HG02938 (cell line): ENCODE measurements at regions not wholly inside any gene's neighbourhood (a gene's known extent, or its start where the extent isn't known, plus 50 kb on each side); places are given as distances from the start of the nearest gene placed in this dataset.
"Not testable (repeated sequence)": the region's sequence is repeated elsewhere in the genome, so short reads cannot be mapped to it uniquely, and the experiment has no call there.

Experiments used
- ATAC-seq: cut with Tn5 transposase; IDR thresholded peaks from one replicate; pipeline ENCODE4 v1.9.1; 2021; ENCODE audit warnings: mild to moderate bottlenecking, moderate library complexity; ENCODE audit not compliant: unreplicated experiment

DNA sequence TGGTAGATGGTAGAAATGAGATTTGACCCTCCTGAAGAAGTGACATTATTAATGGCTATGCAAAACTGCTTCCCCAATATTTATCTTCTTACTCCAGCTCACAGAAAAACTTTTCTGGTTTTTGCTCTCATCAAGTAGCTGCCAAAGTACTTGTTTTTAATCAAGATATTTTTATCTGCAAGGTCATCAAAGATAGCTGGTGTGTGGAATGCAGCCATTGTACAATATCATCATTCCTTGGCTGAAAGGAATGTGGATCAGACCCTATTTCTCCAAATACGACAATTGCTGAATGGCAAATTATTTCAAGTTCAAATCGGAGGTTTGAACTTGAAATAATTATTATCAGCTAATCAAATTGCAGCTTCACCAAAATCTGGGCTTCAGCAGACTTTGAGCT, 126.9 kb upstream of the SLC7A14 start:
- no peak for ATAC-seq

DNA sequence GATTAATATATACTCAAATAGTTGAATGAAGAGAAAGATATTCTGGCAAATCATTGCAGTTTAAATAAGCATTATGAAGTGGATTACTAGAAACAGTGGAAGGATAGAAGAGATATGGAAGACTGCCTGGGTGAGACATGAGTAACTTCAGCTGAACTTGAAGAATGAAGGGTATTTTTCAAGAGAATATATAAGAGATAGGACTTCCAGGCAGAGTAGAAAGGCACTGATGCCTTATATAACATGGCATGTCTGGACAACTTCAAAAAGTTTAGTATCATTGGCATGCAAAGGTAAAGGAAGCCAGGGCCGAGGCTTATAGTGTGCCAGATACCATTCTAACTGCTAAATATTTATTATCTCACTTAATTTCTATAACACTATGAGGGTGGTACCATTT, 126.5 kb upstream of the SLC7A14 start:
- no peak for ATAC-seq

DNA sequence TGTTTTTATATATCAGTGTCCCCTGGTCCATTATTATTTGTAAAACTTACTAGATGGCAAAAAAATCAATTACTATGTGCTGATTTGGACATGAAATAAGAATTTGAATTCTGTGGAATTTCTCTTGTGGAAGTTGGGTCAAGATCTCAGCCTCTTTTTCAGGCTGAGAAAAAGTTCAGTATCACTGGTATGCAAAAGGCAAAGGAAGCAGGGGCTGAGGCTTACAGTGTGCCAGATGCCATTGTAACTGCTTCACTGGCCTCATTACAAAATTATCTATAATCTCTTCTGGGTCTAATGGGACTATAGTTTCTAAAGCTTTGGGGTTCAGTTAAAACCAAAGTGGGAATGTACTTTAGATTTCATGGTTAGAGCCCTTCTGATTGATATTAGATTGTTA, 125.9 kb upstream of the SLC7A14 start:
- ATAC-seq: no peak

DNA sequence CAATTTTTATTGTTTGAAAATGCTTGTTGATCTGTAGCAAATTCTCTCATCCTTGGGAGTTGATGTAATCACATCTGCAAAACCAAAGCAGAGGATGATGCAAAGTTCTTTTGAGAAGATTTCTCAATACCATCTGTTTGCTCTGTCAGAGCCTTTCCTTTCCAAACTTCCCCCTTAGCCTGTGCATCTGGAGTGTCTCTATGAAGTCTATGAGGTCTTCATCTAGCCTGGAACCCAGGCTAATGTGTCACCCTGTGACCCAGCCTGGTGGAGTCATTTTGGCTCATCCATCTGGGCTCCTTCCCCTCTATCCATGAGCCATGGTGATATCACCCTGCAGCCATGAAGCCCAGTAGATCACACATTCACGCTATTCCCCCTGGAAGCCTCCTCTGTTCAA, 123.2 kb upstream of the SLC7A14 start:
- no peak for ATAC-seq

DNA sequence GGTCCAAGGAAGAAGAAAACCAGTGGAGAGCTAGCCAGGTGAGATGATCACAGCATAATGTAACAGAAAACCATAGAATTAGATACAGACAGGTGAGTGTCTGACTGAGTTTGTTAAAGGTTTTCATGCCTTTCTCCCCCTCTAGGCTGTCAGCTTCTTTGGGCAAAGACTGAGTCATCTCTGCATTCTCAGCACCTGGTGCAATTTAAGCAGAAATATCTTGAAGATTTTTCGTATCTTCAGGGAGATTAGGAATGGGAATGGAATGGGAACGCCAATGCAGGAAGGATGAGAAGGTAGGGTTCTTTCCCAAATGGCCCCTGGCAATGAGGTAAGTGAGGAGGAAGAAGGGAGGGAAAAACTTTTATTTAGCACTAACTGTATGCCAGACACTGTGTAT, 122.0 kb upstream of the SLC7A14 start:
- ATAC-seq: no peak

DNA sequence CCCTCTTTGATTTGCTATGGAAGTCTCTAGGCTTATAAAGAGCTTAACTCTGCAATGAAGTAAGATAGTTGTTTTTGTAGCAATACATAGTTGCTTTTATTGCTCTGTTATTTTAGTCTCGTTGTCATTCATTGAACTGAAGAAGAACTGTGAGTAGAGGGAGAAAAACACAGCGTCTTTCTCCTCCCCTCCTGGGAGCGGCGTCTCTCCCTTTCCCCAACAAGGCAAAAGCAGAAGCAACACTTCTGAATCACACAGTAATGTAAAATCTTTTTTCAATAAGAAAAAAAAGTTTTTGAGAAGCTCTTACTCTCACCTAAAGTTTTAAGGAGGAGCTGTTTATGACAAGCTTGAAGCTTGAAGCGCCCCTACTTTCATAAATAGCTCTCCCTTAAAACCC, 119.3 kb upstream of the SLC7A14 start:
- ATAC-seq: no peak

DNA sequence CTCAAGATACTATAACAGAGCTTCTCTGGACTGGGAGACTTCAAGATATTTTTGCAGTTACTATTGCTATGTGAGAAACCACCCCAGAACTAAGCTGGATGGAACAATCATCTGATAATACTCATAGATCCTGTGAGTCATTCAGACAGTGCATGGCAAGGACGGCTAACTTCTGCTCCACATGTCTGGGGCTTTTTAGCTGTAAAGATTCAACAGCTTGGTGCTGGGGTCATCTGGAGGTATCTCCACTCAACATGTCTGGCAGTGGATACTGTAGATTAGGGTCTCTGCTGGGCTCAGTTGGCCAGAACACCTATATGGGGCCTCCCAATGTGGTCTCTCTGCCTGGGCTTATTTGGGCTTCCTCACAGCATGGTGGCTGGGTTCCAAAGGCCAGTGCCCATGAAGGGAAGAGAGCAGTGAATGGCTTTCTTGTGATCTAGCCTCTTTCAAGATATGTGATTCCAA, 117.3 kb upstream of the SLC7A14 start:
- no peak for ATAC-seq

DNA sequence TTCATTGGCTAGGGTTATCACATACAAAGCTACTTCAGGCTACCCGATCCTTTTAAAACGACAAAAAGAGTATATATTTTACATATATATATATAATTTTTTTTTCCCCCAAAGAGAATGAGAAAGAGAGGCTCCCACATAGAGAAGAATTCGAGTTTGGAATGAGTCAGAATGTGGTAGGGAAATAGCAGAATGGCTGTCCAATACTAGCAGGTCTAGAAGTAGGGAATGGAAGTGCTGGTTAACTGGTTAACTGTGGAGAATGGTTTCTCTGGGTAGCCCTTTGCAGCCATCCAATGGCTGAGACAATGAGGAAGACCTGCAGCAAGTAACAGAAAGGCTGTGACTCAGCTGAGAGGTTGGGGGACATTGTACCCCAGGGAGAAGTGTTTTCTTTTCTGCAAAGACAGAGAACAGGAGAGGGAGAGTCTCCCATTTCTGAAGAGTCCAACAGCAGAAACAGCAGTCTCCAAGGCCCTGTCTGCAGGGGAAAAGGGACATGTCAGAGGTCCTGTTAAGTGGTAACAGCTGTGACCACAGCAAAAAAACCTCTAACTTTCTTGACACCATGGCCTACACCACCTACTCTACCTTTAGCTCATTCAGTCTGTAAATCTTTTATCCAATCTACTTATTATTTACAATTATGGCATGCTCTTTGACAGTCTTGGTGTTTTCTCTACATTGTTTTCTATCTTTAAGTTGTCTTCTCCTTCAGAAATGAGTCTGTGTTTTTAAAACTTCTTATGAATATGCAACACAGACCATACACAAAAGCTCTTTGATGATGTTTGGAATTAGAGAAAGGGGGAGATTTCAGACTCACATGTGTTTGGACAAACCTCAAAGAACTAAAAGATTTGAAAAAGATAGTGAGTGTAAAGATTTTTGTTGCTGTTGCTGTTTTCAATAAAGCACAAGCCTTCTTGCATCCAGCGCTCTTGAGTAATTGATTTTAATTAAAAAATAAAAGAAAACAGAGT, 116.1 kb upstream of the SLC7A14 start:
- ATAC-seq: no peak

DNA sequence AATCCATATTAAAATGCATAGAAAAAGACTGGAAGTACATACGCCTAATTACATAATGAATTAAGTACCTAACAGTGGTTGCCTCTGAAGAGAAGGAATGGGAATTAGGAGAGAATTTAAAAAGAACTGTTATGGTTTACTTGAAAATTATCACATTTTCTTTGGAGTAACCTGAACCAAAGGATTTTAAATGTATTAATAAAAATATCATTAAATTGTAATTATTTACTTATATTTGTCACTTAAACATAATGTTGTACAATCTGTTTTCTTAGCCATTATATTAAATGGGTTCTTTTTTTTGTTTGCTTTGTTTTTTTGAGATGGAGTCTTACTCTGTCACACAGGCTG, 114.2 kb upstream of the SLC7A14 start:
- ATAC-seq: no peak

DNA sequence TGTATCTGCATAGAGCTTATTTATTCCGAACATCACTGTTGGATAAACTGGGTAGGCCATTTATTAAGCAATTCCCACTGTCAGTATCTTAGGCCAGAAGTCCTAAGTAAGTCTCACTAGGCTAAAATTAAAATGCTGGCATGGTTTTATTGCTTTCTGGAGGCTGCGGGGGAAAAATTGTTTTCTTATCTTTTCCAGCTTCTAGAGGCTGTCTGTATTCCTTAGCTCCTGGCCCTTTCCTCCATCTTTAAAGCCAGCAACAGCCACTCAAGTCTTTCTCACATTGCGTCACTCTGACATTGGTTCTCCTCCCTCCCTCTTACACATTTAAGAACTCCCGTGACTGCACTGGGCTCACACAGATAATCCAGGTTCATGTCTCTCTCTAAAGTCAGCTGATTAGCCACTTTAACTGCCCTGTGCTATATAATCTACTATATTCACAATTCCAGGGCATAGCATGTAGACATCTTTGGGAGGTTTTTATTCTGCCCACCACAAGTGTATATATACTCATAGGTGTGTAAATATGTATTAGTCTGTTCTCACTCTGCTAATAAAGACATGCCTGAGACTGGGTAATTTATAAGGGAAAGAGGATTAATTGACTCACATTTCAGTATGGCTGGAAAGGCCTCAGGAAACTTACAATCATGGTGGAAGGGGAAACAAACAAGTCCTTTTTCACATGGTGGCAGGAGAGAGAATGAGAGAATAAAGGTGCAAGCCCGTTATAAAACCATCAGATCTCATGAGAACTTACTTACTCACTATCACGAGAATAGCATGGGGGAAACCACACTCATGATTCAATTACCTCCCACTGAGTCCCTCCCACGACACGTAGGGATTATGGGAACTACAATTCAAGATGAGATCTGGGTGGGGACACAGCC, 113.5 kb upstream of the SLC7A14 start:
- no peak for ATAC-seq

DNA sequence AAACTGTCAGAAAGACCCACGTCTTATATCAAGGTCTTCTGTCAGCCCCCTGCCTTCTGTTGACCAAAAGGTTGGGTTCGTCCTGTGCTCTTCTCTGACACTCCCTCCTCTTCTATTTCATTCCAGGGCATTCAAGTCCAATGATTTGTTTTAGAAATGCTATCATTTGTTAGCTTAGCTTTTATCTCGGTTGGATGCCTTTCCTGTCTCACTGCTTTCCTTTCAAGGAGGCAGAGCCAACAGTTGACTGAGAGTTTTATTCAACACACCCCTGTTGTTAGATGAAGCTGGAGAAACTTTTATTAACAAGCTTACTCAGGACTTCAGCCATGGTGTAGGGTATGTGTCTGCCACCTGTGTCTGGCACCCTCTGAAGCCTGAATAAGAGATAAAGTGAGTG, 112.0 kb upstream of the SLC7A14 start:
- ATAC-seq: no peak

DNA sequence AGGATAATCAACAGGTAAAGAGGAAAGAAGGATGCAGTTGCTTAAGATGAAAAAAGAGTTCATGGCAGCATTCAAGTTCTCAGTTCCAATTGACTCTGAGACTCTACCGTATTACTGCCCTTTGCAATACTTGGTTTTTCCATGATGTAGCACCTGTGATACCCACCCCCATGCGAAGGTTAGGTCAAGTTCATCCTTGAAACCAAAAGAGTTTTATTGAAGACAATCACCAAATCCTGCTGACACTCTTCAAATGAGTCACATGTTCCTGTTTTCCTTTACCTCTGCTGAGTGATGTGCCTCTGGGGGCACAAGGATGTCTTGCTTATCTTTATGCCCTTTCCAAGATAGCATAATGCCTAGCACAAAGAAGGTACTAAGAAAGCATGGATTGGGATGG, 111.3 kb upstream of the SLC7A14 start:
- no peak for ATAC-seq

DNA sequence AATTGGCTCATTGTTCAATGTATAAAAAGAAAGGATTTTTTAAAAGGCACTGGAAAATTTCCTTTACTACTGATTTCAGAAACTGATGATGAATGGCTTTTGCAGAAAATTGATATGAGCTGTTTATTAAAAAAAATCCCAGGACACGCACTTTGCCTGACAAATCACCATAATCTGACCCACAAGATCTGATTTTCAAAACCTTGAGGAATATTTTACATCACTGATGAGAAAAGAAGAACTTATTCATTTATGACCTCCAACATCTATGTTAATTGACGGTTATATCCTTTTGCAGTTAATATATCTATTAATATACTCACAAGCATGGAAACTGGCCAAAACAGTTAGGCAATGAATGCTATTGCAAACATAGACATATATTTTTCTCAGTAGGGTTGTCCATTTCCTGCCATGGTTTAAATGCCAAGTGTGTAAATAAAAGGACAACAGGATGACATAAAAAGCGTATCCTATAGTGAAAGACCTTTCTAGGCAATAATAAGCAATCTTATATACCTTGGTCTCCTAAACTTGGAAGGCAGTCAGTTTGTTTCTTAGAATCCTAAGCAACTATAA, 109.7 kb upstream of the SLC7A14 start:
- ATAC-seq: no peak

DNA sequence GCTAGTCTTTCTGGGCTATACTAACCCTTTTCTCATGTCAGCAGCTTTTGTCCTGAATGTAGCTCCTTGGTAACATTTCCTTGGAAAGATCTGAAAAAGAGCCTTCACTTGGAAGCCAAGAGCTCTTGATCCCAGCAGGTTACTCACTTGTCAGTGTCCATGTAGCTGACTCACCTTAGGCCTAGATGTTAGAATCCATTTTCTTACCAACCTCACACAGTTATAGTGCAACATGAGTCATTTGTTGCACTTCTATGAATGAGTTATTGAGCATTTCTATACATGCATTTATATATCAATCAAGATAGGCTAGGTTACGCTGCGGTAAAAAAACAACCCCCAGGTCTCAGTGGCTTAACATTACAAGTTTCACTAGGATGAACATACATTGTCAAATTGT, 106.8 kb upstream of the SLC7A14 start:
- ATAC-seq: no peak

DNA sequence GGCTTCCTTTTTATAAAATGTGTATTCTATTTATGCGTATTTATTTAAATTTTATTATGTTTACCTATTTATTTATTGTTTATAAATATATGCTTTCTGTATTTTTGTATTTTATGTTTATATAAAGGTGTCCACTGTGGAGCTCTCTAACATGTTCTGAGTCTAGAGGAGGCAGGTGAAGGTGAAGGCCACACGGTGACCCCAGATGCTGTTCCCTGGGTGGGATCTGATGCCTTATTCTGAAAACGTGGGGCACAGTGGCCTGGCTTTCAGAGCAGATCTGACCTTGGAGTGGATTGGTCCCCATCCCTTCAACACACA, 104.7 kb upstream of the SLC7A14 start:
- ATAC-seq: no peak

DNA sequence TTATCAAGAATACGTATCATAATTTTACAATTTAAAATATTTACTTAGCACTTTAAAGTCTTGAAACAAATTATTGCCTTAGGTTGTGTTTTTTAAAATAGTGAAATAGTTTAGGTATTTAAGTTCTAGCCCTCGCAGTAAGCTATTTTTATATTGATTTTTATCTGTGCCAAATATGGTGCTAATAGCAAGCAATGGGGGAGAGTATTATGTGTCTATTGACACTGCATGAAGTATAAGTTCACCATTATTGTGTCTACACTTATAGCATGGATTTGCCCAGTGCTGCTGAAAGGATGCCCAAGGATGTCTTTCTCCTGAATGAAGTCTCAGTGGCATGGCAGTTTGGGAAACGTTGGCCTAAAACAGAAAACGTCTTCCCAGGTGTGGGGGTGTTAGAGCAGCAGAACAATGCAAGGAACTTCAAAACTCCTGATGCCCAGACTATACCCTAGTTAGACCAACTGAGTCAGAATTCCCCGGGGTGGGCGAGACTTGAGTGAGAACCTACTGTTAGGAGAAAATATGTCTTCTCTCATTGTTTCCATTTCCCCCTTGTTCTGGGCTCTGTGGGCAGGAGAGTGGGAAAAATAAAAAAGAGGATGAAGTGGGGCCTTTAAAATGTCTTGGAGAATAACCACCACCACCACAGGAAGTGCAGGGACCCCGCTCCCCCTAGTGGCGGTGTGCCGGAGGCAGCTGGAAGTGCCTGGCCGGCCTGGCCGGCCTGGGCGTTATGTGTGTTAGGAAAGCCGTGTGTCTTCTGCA, 104.2 kb upstream of the SLC7A14 start:
- no peak for ATAC-seq

DNA sequence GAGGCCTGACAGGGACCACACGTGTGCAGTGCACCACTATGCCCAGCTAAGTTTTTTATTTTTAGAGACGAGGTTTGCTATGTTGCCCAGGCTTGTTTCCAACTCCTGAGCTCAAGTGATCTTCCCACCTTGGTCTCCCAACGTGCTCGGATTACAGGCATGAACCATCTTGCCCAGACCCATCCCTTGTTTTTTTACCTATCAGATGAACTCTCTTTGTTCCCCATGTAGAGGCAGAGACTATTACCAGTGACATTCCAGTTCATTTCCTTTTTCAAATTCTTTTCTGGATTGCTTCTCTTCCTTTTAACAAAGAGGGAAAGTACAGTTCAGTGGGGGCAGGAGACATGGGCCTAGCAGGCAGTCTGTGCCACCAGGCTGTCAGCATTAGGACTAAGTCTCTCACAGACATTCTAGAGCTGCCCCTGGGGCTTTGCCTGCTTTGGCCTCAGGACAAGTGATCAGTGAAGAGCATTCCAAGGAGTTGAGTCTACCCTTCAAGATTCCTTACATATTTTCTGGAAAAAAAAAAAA, 103.5 kb upstream of the SLC7A14 start:
- no peak for ATAC-seq

DNA sequence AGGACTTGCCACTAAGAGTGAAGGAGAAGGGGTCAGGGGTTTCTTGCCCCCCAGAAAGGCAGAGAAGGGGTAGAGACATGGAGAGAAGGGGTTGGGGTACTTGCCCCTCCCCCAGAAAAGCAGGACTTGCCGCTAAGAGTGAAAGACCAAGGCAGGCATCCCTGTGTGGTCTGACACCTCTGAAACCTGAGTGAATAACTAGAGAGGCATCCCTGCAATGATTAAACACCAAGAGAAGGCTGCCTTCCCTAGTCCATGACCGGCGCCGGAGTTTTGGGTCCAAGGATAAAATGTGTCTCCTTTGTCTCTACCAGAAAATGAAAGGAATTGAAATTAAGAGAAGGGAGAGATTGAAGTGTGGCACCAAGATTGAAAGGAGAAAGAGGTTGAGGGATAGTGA, 102.3 kb upstream of the SLC7A14 start:
- not testable (repeated sequence) for ATAC-seq

DNA sequence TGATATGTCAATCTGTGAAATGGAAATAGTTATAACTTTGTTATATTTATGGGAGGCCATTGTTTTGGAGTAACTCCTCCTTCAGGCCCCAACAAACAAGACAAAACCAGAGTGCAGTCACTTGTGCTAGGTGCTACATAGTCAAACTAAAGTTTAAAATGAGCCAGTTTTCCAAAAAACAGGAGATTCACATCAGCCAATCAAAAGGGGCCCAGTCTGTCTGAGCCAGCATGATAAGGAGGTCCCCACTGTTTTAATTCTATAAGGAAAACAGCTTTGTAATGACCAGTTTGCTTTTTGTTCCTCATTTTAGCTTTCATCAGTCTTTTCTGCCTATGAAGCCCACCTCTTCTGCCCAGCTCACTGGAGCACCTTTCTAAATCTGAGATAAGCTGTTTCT, 94.7 kb upstream of the SLC7A14 start:
- ATAC-seq: no peak

DNA sequence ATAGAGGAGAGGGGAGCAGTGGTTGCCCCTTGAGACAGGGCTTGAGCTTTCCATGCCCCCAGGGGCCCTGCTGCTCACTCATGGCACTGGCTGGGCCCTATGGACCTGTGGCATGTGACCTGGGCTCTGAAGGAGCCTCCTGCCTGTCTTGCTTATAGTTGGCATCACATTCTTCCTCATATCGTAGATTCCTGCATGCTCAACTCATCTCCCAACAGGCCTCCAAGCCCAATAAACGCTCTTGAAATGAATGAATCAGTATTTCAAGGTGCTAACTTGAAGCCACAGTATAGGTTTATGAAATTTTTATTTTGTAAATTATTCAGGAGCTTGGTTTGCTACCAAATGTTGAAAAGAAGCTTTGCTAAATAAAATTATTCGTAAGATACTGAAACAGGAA, 93.3 kb upstream of the SLC7A14 start:
- no peak for ATAC-seq

DNA sequence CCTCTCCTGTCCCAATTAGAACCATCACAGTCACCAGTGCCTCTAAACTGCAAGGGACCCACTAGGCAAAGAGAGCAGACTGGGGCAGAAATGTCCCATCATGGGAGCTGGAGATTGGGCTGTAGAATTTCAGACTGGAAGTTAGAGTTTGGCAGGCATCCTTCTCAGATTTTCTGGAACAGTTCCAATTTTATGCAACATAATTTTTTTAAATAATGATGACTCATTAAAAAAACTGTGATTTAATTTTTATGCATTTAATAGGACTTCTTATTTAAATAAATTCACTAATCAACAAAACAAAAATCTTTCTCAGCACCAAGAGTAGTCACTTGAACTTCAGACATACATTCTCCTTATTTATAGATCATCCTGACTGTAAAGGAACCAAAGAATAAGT, 84.6 kb upstream of the SLC7A14 start:
- no peak for ATAC-seq
